Choroid plexus epithelial cell (primary cell): ENCODE measurements at regions not wholly inside any gene's neighbourhood (a gene's known extent, or its start where the extent isn't known, plus 50 kb on each side); places are given as distances from the start of the nearest gene placed in this dataset.

Experiments
- DNase-seq: peaks from one replicate; pipeline ENCODE4 v3.0.0-alpha.2; 2010; ENCODE audit warnings: low read depth
- H3K4me3 ChIP-seq: 2 replicates; pipeline ENCODE4 v1.5.1; 2011; ENCODE audit warnings: low read depth, mild to moderate bottlenecking, control low read depth, low read length, moderate library complexity
- TF ChIP-seq, protein P1 (sequence below): conservative IDR thresholded peaks from 2 replicates; pipeline ENCODE4 v1.5.1; 2011; ENCODE audit warnings: low read depth, mild to moderate bottlenecking, control low read depth, inconsistent platforms, low read length, moderate library complexity

DNA sequence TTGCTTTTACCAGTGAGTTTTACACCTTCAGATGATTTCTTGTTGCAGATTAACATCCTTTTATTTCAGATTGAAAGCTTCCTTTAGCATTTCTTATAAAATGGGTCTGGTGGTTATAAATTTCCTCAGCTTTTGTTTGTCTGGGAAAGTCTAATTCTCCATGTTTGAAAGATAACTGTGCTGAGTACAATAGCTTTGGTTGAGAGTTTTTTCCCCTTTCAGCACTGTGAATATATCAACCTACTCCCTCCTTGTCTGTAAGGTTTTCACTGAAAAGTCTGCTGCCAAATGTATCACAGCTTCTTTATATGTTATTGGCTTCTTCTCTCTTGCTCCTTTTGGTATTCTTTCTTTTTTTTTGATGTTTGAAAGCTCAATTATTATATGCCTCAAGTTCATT lies 53.5 kb upstream of the ACTRT1 start:
- no peak for DNase-seq
- TF ChIP-seq, protein P1, sequence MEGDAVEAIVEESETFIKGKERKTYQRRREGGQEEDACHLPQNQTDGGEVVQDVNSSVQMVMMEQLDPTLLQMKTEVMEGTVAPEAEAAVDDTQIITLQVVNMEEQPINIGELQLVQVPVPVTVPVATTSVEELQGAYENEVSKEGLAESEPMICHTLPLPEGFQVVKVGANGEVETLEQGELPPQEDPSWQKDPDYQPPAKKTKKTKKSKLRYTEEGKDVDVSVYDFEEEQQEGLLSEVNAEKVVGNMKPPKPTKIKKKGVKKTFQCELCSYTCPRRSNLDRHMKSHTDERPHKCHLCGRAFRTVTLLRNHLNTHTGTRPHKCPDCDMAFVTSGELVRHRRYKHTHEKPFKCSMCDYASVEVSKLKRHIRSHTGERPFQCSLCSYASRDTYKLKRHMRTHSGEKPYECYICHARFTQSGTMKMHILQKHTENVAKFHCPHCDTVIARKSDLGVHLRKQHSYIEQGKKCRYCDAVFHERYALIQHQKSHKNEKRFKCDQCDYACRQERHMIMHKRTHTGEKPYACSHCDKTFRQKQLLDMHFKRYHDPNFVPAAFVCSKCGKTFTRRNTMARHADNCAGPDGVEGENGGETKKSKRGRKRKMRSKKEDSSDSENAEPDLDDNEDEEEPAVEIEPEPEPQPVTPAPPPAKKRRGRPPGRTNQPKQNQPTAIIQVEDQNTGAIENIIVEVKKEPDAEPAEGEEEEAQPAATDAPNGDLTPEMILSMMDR = no peak
- no peak overlapping the region for H3K4me3 ChIP-seq
